ENCODE measurements at regions not wholly inside any gene's neighbourhood (a gene's known extent, or its start where the extent isn't known, plus 50 kb on each side); places are given as distances from the start of the nearest gene placed in this dataset.
"Not testable (repeated sequence)": the region's sequence is repeated elsewhere in the genome, so short reads cannot be mapped to it uniquely, and the experiment has no call there.

GRCh38 chr6:169142538-169142844 lies 111.2 kb downstream of the THBS2 start:
- no peak for DNase-seq

DNA sequence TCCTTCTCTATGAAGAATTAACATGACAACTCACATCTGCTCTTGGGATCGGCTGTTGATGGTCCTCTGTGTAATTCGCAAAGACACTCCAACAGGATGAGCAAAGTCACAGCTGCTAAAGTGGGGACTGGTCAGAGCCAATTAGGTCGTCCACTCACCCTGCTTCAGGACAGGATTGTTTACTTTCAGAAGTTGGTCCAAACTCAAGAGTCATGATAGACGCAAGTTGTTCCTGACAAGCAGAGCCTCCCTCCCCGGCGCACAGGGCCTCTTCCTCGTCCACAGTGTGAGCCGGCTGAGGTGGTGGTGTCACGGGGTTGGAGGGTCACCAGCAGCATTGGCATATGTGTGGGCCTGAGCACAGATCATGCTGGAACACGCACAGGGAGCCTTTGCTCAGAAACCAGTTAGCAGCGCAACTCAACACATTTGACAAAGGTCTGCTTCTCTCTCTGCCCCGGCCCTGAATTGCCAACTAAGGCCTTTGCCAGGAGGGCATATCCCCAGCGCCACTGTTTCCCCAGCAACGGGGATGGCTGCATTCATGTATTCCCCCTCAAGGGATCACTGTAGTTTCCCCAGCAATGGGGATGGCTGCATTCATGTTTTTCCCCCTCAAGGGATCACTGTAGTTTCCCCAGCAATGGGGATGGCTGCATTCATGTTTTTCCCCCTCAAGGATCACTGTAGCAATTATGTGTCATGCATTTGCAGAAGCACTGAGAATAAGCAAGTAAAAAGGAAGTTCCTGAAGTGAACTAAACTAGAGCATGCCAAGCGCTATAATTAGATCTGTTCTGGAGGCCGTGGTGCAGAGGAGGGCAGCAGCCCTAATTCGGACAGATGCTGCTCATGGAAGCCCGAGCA lies 111.7 kb downstream of the THBS2 start:
- no peak for DNase-seq

- DNase-seq: no peak
Observed at GRCh38 chr6:169140986-169141495, 112.6 kb downstream of the THBS2 start.

DNA sequence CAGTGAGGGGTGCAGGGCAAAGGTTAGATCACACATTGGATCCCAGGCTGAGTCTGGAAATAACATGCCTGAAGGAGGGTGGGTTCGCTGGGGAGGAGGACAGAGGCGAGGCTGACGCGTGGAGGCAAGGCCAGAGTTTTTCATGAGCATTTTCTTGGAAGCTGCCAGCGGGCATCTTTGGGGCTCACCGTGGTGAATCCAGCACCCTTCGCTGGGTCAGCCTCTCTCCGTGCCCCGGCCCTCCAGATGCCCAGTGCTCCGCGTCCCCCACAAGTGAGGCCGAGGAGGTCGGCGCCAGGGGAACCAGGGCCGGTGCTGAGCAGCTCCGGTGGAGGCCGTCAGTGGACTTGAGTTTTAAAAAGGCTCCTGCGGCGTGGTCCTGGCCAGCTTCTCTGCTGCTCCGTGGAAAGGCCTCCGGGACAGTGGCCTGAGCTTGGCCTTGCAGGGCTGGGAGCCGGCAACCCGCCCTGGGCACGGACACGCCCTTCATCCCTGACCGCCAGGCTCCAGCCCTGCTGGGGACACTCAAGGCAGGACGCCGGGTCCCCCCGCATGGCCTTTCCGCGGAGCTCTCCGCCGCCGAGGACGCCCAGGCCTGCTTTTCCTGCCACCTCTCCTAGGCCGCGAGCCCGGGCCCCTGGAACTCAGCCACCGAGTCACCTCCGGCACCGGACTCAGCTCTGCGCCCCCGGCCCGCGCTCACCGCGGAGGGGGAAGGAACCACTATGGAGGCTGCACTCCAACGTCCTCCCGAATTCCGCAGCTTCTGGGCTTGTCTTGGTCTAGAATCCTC lies 114.3 kb downstream of the THBS2 start:
- DNase-seq: no peak

GRCh38 chr6:169132352-169132940 lies 121.2 kb downstream of the THBS2 start:
- DNase-seq: peak; percentile 20

DNA sequence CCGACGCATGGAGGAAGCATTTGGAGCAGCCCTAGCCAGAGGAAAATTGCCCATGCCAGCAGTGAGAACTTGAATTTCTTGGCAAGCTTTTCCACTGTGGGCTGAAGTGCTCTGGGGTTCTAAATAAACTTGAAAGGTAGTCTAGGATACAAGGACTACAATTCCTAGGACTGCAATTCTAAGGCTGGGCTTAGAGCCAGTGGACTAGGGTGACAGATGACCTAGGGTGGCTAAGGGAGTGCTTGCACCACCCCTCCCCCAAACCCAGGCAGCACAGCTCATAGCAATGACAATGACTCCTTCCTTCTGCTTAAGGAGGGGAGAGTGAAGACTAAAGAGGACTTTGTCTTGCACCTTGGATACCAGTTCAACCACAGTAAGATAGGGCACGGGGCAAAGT lies 122.3 kb downstream of the THBS2 start:
- DNase-seq: no peak

DNA sequence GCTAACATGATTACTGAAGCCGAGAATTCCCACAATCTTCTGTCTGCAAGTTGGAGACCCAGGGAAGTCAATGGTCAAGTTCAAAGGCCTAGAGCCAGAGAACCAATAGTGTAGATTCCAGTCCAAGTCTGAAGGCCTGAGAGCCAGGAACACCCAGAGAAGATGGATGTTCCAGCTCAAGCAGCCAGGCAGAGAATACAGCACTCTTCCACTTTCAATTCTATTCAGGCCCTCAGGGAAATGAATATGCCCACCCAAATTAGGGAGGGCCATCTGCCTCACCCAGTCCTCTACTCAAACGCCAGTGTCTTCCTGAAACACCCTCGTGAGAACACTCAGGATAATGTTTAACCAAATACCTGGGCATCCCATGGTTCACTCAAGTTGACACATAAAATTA lies 123.5 kb downstream of the THBS2 start:
- no peak for DNase-seq

- no peak for DNase-seq
Observed at GRCh38 chr6:169121013-169121412, 132.6 kb downstream of the THBS2 start.

- no peak for DNase-seq
Observed at GRCh38 chr6:169119669-169120068, 134.0 kb downstream of the THBS2 start.

GRCh38 chr6:169118346-169118830 lies 135.3 kb downstream of the THBS2 start:
- no peak for DNase-seq

GRCh38 chr6:169117663-169118062 lies 136.0 kb downstream of the THBS2 start:
- DNase-seq: no peak

GRCh38 chr6:169115632-169116031 lies 138.0 kb downstream of the THBS2 start:
- DNase-seq: no peak

- not testable (repeated sequence) for DNase-seq
Observed at GRCh38 chr6:169114632-169115031, 139.0 kb downstream of the THBS2 start.

DNA sequence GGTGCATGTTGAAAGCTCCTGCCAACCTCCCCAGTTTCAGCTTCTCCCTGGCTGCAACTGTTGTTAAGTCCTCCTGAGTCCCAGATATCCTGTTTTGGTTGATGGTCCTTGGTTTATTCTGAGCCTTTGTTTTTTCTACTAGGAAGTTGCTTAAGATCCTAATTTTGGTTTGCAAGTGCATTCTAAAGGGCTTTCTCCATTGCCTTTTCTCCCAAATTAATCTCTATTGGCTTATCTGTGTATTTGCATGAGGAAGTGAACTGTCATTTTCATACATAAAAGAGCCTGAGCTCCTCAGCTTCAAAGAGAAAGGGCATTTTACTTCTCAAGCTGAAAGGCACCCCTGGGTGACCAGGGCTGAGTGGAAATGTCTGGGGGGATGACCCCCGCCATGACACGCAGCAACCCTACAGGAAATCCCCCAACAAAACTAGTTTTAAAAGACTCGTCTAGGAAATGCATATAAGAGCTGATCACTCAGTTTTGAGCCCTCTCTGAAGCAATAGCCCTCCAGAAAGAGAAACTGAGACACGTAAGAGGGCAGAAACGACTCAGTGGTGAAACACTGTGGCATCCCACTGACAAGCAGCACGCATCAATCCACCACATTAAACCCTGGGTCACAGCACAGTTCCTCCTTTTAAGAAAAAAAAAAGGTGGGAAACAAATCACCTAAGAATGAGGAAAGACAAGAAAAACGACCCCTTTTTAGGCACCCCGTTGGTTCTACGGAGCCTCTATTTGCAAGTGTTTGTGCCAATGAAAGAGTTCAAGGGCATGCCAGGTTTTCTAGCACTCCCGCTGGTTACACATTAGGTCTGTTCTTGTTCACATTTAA lies 140.9 kb downstream of the THBS2 start:
- no peak for DNase-seq

GRCh38 chr6:169111203-169111602 lies 142.4 kb downstream of the THBS2 start:
- no peak for DNase-seq

DNA sequence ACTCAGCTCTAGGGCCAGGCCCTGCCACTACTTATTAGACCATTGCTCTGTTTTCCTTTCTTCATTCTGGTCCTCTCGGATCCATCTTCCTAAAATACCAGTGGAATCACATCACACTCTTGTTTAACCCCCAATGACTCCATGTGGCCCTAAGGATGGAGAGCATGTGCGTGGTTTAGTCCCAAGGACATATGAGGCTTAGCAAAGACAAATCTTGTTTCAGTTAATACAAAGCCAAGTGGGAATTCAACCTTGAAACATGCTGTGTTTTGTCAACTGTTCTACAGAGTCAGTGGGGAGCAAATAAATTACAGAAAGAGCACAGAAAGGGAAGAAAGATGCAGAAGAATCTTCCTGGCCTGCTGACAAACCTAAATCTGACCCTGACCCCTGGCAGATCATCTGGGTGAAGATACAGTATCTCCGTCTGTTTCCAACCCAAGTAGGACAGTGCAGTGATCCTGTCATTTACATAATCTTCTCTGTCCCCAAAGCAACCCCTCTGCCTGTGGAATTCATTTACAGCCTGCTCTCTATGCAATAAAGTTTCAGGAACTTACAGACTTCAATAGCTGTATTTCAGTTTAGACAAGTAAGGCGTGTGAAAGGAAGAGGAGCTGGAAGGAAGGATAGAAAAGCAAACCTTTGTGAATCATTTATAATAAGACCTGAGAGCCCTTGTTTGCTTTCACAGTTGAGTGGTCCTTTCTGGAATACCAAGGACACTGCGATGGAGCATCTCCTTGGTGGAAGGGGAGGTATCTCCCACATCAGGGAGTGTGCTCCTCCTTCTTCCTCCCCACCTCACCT lies 144.0 kb downstream of the THBS2 start:
- DNase-seq: no peak

- no peak for DNase-seq
Observed at GRCh38 chr6:169108753-169109152, 144.9 kb downstream of the THBS2 start.

GRCh38 chr6:169106176-169106575 lies 147.5 kb downstream of the THBS2 start:
- DNase-seq: no peak

- peak; percentile 51 for DNase-seq
Observed at GRCh38 chr6:169101981-169102380, 151.7 kb downstream of the THBS2 start.

- no peak for DNase-seq
Observed at GRCh38 chr6:169101036-169101805, 152.4 kb downstream of the THBS2 start.
